ENCODE measurements at regions not wholly inside any gene's neighbourhood (a gene's known extent, or its start where the extent isn't known, plus 50 kb on each side); places are given as distances from the start of the nearest gene placed in this dataset.

GRCh38 chr1:96060621-96061020 lies 661.0 kb upstream of the PTBP2 start:
- no peak overlapping the region for H3K4me3 ChIP-seq (replicated peaks in 1 of 3)
- no peaks in the 10 kb centered on the region for H3K4me1 ChIP-seq
- WGBS, 2 donors: 40 to 57% methylated on average over 6 of the region's 6 CpGs
- H3K36me3 ChIP-seq: no peaks in the 10 kb centered on the region
- TF ChIP-seq CTCF (IDR thresholded peaks at IDR 0.05) (no peak), POLR2A (IDR thresholded peaks at IDR 0.05) (no peak)
- intact Hi-C loops (cut with DNase I): no loop called here
- no peaks in the 10 kb centered on the region for H3K27me3 ChIP-seq
- H3K9me3 ChIP-seq: no peaks in the 10 kb centered on the region
- no peak overlapping the region for H3K27ac ChIP-seq
- DNase-seq: no peak

GRCh38 chr1:96072021-96072420 lies 649.6 kb upstream of the PTBP2 start:
- Histone ChIP-seq H3K36me3 (no peaks in the 10 kb centered on the region), H3K4me3 (replicated peaks in 1 of 3) (no peak overlapping the region), H3K27me3 (no peaks in the 10 kb centered on the region), H3K9me3 (no peaks in the 10 kb centered on the region), H3K27ac (no peak overlapping the region), H3K4me1 (no peaks in the 10 kb centered on the region)
- TF ChIP-seq CTCF (IDR thresholded peaks at IDR 0.05) (no peak), POLR2A (IDR thresholded peaks at IDR 0.05) (no peak)
- WGBS, 2 donors: 92% methylated on average over 3 of the region's 3 CpGs
- intact Hi-C loops (cut with DNase I): no loop called here
- DNase-seq: no peak

GRCh38 chr1:96073100-96073499 lies 648.5 kb upstream of the PTBP2 start:
- H3K27ac ChIP-seq: no peak overlapping the region
- H3K4me1 ChIP-seq: no peaks in the 10 kb centered on the region
- no peaks in the 10 kb centered on the region for H3K9me3 ChIP-seq
- no peaks in the 10 kb centered on the region for H3K27me3 ChIP-seq
- H3K4me3 ChIP-seq (replicated peaks in 1 of 3): no peak overlapping the region
- DNase-seq: no peak
- no peaks in the 10 kb centered on the region for H3K36me3 ChIP-seq
- WGBS, 2 donors: 50 to 53% methylated on average over 1 of the region's 1 CpG
- TF ChIP-seq CTCF (IDR thresholded peaks at IDR 0.05) (no peak), POLR2A (IDR thresholded peaks at IDR 0.05) (no peak)
- intact Hi-C loops (cut with DNase I): no loop called here

GRCh38 chr1:96074422-96074821 lies 647.2 kb upstream of the PTBP2 start:
- 52 to 64% methylated on average over 2 of the region's 2 CpGs for WGBS, 2 donors
- no peaks in the 10 kb centered on the region for H3K4me1 ChIP-seq
- no peak for TF ChIP-seq POLR2A (IDR thresholded peaks at IDR 0.05)
- no peak for TF ChIP-seq CTCF (IDR thresholded peaks at IDR 0.05)
- DNase-seq: no peak
- no peak overlapping the region for H3K4me3 ChIP-seq (replicated peaks in 1 of 3)
- intact Hi-C loops (cut with DNase I): no loop called here
- no peaks in the 10 kb centered on the region for H3K9me3 ChIP-seq
- no peaks in the 10 kb centered on the region for H3K27me3 ChIP-seq
- no peaks in the 10 kb centered on the region for H3K36me3 ChIP-seq
- H3K27ac ChIP-seq: no peak overlapping the region

- no peaks in the 10 kb centered on the region for H3K9me3 ChIP-seq
- H3K36me3 ChIP-seq: no peaks in the 10 kb centered on the region
- DNase-seq: no peak
- TF ChIP-seq POLR2A (IDR thresholded peaks at IDR 0.05): no peak
- TF ChIP-seq CTCF (IDR thresholded peaks at IDR 0.05): no peak
- H3K27me3 ChIP-seq: no peaks in the 10 kb centered on the region
- intact Hi-C loops (cut with DNase I): no loop called here
- WGBS, 2 donors: 64 to 66% methylated on average over 5 of the region's 5 CpGs
- no peak overlapping the region for H3K4me3 ChIP-seq (replicated peaks in 1 of 3)
- H3K27ac ChIP-seq: no peak overlapping the region
- H3K4me1 ChIP-seq: no peaks in the 10 kb centered on the region
Observed at GRCh38 chr1:96074876-96075577, 646.6 kb upstream of the PTBP2 start.

Measured in thyroid gland (tissue), 4 donors.